HL-60 (cell line): ENCODE measurements at regions not wholly inside any gene's neighbourhood (a gene's known extent, or its start where the extent isn't known, plus 50 kb on each side); places are given as distances from the start of the nearest gene placed in this dataset.

ENCODE experiments used
- GABPA ChIP-seq: IDR thresholded peaks from 2 replicates; pipeline ENCODE4 v1.6.1; 2012; ENCODE audit warnings: low read depth
- POLR2AphosphoS5 ChIP-seq: IDR thresholded peaks from 2 replicates; pipeline ENCODE4 v1.6.1; 2012; ENCODE audit warnings: low read depth
- SPI1 ChIP-seq: IDR thresholded peaks from 2 replicates; pipeline ENCODE4 v1.6.1; 2012; ENCODE audit warnings: low read depth, mild to moderate bottlenecking, borderline replicate concordance
- TF ChIP-seq, protein P1 (sequence below): IDR thresholded peaks from one replicate; pipeline ENCODE4 v1.5.1; 2011; ENCODE audit warnings: low read length, control low read depth, inconsistent platforms; ENCODE audit not compliant: insufficient read depth
- TF ChIP-seq, protein P2 (sequence below): IDR thresholded peaks from 2 replicates; pipeline ENCODE4 v1.6.1; 2012; ENCODE audit warnings: low read depth; ENCODE audit not compliant: insufficient replicate concordance

DNA sequence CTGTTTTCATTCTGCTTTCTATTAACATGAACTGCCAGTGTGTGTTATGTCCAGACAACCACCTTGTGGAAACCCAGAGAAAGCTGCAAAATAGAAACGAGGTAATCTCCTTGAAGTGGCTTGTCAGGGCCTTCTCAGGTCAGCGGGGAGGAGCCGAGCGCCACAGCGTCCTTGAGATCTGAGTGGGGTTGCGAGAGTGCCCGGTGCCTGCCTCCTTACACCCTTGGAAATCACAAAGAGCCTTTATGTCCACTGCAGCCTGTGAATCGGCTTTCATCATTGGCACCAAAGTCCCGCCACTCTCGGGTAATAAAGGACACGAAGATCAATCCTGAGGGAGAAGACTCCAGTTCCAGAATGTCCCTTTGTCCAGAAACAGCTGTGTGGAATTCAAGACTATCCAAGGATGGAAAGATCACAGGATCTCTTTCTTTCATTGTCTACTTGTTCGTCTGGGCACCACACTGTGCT is 135.2 kb downstream of the HRH4 start:
- TF ChIP-seq, protein P1, sequence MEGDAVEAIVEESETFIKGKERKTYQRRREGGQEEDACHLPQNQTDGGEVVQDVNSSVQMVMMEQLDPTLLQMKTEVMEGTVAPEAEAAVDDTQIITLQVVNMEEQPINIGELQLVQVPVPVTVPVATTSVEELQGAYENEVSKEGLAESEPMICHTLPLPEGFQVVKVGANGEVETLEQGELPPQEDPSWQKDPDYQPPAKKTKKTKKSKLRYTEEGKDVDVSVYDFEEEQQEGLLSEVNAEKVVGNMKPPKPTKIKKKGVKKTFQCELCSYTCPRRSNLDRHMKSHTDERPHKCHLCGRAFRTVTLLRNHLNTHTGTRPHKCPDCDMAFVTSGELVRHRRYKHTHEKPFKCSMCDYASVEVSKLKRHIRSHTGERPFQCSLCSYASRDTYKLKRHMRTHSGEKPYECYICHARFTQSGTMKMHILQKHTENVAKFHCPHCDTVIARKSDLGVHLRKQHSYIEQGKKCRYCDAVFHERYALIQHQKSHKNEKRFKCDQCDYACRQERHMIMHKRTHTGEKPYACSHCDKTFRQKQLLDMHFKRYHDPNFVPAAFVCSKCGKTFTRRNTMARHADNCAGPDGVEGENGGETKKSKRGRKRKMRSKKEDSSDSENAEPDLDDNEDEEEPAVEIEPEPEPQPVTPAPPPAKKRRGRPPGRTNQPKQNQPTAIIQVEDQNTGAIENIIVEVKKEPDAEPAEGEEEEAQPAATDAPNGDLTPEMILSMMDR: no peak
- no peak for TF ChIP-seq SPI1
- no peak for TF ChIP-seq POLR2AphosphoS5
- TF ChIP-seq, protein P2, sequence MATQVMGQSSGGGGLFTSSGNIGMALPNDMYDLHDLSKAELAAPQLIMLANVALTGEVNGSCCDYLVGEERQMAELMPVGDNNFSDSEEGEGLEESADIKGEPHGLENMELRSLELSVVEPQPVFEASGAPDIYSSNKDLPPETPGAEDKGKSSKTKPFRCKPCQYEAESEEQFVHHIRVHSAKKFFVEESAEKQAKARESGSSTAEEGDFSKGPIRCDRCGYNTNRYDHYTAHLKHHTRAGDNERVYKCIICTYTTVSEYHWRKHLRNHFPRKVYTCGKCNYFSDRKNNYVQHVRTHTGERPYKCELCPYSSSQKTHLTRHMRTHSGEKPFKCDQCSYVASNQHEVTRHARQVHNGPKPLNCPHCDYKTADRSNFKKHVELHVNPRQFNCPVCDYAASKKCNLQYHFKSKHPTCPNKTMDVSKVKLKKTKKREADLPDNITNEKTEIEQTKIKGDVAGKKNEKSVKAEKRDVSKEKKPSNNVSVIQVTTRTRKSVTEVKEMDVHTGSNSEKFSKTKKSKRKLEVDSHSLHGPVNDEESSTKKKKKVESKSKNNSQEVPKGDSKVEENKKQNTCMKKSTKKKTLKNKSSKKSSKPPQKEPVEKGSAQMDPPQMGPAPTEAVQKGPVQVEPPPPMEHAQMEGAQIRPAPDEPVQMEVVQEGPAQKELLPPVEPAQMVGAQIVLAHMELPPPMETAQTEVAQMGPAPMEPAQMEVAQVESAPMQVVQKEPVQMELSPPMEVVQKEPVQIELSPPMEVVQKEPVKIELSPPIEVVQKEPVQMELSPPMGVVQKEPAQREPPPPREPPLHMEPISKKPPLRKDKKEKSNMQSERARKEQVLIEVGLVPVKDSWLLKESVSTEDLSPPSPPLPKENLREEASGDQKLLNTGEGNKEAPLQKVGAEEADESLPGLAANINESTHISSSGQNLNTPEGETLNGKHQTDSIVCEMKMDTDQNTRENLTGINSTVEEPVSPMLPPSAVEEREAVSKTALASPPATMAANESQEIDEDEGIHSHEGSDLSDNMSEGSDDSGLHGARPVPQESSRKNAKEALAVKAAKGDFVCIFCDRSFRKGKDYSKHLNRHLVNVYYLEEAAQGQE: no peak
- no peak for TF ChIP-seq GABPA
